Prostate gland (tissue), 2 donors: ENCODE measurements at regions not wholly inside any gene's neighbourhood (a gene's known extent, or its start where the extent isn't known, plus 50 kb on each side); places are given as distances from the start of the nearest gene placed in this dataset.

ENCODE experiments used
- CTCF ChIP-seq, 4 experiments: fragments of 200-600 bp in 2 of 4; fragments of 450-650 bp in 2 of 4; sonication (generic) in 2 of 4; IDR thresholded peaks; 1 replicate in 3 of 4; 2 replicates in 1 of 4; pipeline ENCODE4 v1.5.1; 2016 to 2019; ENCODE audit warnings: antibody characterized with exemption in 4 of 4, mild to moderate bottlenecking in 2 of 4, moderate library complexity in 2 of 4
- POLR2A ChIP-seq: fragments of 450-650 bp; IDR thresholded peaks from one replicate; pipeline ENCODE4 v1.6.1; 2016; ENCODE audit warnings: antibody characterized with exemption, mild to moderate bottlenecking
- POLR2AphosphoS5 ChIP-seq: sonication (generic); formaldehyde crosslinking; IDR thresholded peaks from one replicate; pipeline ENCODE4 v1.6.1; 2017; ENCODE audit warnings: antibody characterized with exemption

DNA sequence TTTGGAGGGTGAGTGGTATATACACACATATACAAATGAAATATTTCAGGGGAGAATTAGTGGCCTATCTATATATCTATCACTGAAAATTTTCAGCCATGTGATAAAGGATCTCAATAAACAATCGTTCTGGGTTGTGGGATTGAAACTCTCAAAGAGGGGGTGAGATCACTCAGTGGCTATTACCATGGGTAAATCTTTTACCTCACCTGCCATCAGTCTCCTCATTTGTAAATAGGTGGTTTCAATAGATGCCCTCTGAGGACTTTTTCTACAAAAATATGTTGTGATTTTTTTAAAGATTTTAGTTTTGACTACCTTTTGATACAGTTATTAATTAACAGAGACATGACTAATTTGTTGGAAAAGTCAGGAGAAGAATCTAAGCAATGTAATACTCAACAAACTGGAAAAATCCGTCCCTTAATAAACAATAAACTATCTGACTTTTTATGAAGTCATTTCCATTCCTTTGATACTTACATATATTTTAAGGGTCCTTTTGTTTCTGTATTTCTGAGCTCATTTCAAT lies 192.8 kb downstream of the MAD2L1 start:
- TF ChIP-seq CTCF (IDR thresholded peaks at IDR 0.05) = no peak
- TF ChIP-seq POLR2A = no peak
- no peak for TF ChIP-seq POLR2AphosphoS5
